ENCODE measurements at regions not wholly inside any gene's neighbourhood (a gene's known extent, or its start where the extent isn't known, plus 50 kb on each side); places are given as distances from the start of the nearest gene placed in this dataset.

- TF ChIP-seq CTCF (conservative IDR thresholded peaks at IDR 0.05 in 1 of 2, IDR thresholded peaks at IDR 0.05 in 1 of 2; ENCODE audit: extremely low read depth in 1 of 2, insufficient read depth in 1 of 2, low read depth in 1 of 2, low read length in 2 of 2) (no peak), EZH2 (IDR thresholded peaks at IDR 0.05; ENCODE audit: borderline replicate concordance, low read length) (no peak)
Observed at GRCh38 chr11:41666951-41667653, 207.7 kb upstream of the LRRC4C start.
